Non-pigmented ciliary epithelial cell (primary cell): ENCODE measurements at regions not wholly inside any gene's neighbourhood (a gene's known extent, or its start where the extent isn't known, plus 50 kb on each side); places are given as distances from the start of the nearest gene placed in this dataset.

ENCODE experiments used
- DNase-seq: peaks from one replicate; pipeline ENCODE4 v3.0.0-alpha.2; 2010; ENCODE audit warnings: low read depth

- peak; percentile 35 for DNase-seq
Measured at GRCh38 chr3:143207338-143207961, 87.9 kb downstream of the CHST2 start.

GRCh38 chr3:143208976-143209714 is 89.6 kb downstream of the CHST2 start:
- DNase-seq: no peak

GRCh38 chr3:143209715-143210059 is 90.1 kb downstream of the CHST2 start:
- no peak for DNase-seq

- DNase-seq: no peak
Measured at GRCh38 chr3:143210141-143210540, 90.6 kb downstream of the CHST2 start.

GRCh38 chr3:143215059-143215458 is 95.5 kb downstream of the CHST2 start:
- DNase-seq: no peak
